IMR-90 (cell line): ENCODE measurements at regions not wholly inside any gene's neighbourhood (a gene's known extent, or its start where the extent isn't known, plus 50 kb on each side); places are given as distances from the start of the nearest gene placed in this dataset.

ENCODE experiments used
- POLR2A ChIP-seq: IDR thresholded peaks from 2 replicates; pipeline ENCODE4 v1.6.1; 2012; ENCODE audit warnings: mild to moderate bottlenecking, low read depth, low read length
- TF ChIP-seq, protein P1 (sequence below): conservative IDR thresholded peaks from 2 replicates; pipeline ENCODE4 v1.5.1; 2012; ENCODE audit warnings: mild to moderate bottlenecking, low read depth, low read length, improper control_type of control experiment

DNA sequence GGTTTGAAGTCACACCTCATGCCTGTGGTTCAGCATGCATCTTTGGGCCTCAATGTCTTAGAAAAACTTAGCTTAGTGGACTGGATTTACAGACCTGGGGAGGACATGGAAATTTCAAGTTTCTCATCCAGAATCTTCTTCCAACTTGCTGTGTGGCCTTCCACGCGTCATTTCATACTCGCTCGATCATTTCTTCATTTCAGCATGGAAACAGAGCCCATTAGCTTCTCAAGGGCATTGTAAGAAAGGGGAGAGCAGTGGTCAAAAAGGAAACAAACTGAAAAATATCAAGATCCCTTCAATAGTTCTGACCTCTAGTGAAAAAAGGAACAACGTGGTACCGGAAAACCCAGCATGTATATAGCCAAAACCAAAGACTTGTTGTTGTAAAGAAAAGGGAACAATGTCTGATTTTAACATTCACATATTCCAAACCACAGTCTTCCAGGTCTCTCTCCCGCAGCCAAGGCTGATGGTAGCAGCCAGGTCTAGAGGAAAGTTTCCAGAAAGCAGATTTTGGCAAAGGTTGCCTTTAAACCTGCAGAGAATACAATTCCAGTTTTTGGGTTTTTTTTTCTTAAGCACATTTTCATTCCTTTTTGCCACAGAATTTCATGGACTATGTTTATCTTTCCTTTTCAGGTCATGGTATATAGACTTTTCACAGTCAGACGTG, 97.0 kb upstream of the CDC42BPA start:
- TF ChIP-seq, protein P1, sequence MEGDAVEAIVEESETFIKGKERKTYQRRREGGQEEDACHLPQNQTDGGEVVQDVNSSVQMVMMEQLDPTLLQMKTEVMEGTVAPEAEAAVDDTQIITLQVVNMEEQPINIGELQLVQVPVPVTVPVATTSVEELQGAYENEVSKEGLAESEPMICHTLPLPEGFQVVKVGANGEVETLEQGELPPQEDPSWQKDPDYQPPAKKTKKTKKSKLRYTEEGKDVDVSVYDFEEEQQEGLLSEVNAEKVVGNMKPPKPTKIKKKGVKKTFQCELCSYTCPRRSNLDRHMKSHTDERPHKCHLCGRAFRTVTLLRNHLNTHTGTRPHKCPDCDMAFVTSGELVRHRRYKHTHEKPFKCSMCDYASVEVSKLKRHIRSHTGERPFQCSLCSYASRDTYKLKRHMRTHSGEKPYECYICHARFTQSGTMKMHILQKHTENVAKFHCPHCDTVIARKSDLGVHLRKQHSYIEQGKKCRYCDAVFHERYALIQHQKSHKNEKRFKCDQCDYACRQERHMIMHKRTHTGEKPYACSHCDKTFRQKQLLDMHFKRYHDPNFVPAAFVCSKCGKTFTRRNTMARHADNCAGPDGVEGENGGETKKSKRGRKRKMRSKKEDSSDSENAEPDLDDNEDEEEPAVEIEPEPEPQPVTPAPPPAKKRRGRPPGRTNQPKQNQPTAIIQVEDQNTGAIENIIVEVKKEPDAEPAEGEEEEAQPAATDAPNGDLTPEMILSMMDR, result no peak
- no peak for TF ChIP-seq POLR2A
